ENCODE measurements at regions not wholly inside any gene's neighbourhood (a gene's known extent, or its start where the extent isn't known, plus 50 kb on each side); places are given as distances from the start of the nearest gene placed in this dataset.
A peak's percentile ranks its signal among the peaks of the same experiment; 100 is the strongest.
"Not testable (repeated sequence)": the region's sequence is repeated elsewhere in the genome, so short reads cannot be mapped to it uniquely, and the experiment has no call there.

GRCh38 chr4:42288876-42289275 lies 108.4 kb upstream of the SHISA3 start:
- DNase-seq = not testable (repeated sequence)

- not testable (repeated sequence) for DNase-seq
These were observed 105.1 kb upstream of the SHISA3 start for GRCh38 chr4:42292192-42292591.

DNA sequence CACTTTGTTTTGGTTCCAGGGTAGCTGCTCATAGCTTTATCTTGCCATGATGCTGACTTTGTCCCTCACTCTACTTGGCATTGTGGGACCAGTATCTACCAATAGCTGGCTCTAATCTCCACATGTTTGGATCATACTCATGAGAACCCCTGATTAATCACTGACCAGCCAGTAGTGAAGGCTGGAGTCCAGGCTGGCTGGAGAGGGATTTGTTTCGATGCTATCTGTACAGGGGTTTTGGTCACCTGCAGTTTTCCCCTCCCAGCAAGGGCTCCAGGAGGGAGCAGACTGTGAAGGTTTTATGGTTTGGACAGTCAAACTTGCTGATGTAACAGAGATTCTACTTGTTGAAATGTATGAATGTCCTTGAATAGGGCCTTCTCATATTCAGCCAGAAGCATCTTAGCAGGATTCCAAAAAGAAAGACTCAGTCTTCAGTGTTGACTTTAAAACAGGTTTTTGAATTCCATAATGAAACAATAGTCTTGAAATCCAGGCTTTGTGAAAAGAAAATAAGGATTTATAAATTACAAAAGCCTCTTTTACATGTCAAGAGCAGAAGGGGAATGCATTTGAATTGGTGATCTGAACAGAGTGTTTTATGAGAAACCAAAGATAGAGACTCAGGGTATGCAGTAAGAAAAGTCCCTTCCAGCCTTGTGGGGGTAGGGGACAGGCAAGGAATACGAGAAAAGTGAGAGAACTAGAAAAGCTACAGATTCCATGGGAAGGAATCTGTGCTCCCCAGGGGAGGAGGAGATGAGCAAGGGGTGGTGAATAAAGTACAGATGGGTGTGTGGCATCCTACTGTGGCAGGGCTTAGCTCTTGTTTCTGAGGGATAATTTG lies 103.1 kb upstream of the SHISA3 start:
- no peak for DNase-seq

DNA sequence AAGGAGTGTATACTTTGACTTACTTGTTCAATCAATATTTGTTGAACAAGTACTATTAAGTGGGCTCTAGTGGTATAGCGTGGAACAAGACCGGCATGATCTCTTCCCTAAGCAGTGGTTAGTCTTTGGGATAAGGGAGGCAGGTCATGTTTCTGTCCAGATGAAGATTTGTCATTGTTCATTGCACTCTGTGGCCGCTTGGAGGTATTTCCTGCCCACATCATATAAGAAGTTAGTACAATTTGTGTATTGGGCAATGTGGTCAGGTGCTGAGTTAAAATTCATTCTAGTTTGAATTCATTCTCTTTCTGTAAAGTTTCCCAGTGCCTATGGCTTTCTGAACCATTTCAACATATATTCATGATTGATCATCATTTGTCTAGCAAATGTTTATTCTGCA lies 101.1 kb upstream of the SHISA3 start:
- no peak for DNase-seq

- DNase-seq = peak; percentile 82
These were observed 94.9 kb upstream of the SHISA3 start for GRCh38 chr4:42302348-42302747.

DNA sequence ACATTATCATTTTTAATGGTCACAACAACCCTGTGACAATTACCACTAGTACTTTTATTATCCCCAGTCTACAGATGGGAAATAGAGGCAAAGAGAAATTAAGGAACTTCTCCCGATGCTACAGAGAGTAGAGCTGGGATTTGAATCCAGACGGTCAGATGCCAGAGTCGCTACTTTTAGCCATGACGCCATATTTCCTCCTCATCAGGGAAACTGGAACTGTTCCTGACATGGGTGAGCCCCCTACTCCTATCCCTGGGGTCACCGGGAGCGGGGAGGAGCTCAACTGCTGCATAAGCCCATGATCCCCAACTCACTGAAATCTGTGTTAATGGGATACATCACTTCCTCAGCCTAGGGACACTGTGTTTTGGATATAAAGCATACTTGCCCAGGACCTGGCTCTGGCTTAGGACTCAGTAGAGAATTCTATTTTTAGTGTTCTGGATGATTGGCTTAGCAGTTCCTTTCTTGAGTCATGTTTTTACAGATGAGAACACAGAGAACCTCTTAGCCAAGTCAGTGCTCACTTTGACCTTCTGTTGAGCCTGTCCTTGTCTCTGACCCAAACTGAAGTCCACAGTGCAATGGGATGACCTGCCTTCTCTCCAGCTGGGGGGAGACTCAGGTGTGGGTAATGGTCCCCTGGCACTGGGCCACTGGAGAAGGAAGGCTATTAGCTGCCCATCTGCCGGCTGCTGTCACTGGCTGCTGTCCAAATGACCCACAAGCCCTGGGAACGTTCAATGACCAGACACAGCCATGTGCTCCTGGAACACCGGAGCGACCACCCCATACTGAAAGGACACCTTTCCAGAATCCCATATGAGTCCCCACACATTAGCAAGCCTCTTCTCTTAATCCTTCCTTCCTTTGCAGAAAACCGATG lies 90.8 kb upstream of the SHISA3 start:
- DNase-seq = no peak

- DNase-seq = no peak
These were observed 89.0 kb upstream of the SHISA3 start for GRCh38 chr4:42308247-42308646.

- no peak for DNase-seq
These were observed 87.7 kb upstream of the SHISA3 start for GRCh38 chr4:42309361-42310260.

- no peak for DNase-seq
These were observed 86.9 kb upstream of the SHISA3 start for GRCh38 chr4:42310358-42310757.

- no peak for DNase-seq
These were observed 86.5 kb upstream of the SHISA3 start for GRCh38 chr4:42310806-42311205.

- DNase-seq = no peak
These were observed 85.7 kb upstream of the SHISA3 start for GRCh38 chr4:42311591-42311990.

GRCh38 chr4:42313420-42313819 lies 83.9 kb upstream of the SHISA3 start:
- DNase-seq = not testable (repeated sequence)

GRCh38 chr4:42313872-42314271 lies 83.4 kb upstream of the SHISA3 start:
- DNase-seq = no peak

- no peak for DNase-seq
These were observed 82.1 kb upstream of the SHISA3 start for GRCh38 chr4:42315231-42315630.

DNA sequence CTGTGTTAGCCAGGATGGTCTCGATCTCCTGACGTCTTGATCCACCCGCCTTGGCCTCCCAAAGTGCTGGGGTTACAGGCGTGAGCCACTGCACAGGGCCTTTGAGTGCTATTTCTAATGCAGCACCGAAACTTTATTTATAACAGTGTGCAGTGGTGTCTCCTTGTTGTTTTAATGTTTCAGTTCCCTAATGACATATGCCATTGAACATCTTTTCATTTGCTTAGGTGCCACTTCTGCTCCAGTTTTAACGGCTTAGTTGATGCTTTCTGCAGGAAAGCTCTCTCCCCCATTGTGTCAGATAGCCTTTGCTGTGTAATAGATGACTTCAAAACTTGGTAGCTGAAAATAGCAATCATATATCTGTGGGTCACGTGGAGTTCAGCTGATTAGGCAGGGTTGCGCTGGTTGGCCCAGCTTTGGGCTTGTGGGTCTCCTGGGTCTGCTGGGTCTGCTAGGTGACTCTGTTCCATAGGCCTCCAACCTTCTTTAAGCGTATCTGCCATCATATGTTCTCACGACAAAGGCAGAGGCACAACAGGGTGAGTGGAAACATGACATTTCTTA lies 76.4 kb upstream of the SHISA3 start:
- no peak for DNase-seq

DNA sequence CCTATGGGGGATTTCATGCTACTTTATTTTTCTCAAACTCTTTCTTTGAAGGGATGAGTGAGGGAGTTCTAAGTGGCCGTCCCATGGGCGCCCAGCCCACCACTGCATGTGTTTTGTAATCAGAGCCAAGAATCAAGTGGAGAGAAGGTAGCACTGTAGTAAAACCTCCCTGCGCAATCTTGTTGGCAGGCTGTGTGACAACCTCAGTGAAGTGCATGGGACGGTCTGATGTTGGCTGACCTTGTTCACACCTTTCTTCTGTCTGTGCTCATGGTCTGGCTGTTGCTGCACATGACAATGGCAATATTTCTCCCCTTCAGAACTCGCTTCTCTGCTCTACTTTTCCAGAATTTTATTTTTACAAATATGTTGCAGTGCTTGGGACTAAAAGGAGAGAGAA lies 71.2 kb upstream of the SHISA3 start:
- no peak for DNase-seq

DNA sequence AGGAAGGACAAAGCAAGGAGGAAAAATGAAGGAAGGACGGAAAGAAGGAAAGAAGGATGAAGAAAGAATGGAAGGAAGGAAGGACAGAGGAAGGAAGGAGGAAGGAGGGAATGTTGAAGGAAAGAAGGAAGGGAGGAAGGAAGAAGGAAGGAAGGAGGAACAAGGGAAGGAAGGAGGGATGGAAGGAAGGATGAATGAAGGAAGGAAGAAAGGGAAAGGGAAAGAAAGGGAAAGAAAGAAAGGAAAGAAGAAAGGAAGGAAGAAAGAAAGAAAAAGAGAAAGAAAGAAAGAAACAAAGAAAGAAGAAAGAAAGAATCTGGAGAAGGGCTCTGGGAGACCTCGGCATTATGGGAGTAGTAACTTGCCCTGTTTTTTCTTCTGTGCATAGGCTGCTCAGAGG lies 70.8 kb upstream of the SHISA3 start:
- no peak for DNase-seq

DNA sequence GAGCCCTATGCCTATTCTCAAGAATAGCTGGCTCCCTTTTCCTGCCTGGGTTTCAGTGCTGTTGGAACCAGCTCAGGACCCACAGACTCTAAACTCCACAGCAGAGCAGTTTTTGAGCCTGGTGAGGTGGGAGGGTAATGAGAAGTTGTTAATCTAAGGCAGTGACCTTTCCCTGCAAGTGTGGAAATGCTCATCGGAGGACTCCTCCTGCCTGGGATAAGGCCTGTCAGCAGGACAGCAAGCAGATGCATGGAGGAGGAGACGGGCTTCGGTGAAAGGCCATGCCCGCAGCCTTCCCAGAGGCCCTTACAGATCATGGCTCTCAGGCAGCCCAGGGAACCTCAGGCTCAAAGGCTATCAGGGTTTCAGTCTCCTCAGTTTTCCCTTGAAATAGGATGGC lies 70.0 kb upstream of the SHISA3 start:
- DNase-seq = no peak

DNA sequence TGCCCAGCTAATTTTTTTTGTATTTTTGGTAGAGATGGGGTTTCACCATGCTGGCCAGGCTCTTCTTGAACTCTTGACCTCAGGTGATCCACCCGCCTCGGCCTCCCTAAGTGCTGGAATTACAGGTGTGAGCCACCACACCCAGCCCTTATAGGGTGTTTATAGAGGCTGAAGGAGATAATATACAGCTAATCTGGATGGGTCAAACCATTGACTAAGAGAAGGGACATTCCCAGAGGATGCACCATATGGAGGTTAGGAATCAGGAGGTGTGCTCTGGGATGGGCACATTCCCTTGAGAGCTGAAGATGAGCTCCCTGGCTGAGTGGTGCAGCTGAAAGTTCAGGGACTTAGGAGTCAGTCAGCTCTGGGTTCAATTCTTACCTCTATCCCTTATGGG lies 68.3 kb upstream of the SHISA3 start:
- DNase-seq = no peak

DNA sequence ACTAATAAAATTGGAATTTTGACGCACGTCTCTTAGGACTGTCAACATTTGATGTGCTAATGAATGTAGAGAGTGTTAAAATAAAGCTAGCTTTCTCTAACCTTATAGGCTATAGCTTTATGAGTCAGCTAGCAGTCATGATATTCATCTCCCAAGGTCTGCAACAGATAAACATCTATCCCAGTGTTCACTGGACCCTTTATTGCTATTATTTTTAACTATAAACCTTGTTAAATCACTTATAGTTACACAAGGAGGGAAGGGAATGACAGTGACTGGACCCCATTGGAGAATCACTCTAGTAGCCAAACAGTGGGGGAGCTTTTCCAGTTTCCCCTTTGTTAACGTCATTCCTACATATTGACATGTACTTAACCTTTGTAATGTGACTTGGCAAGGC lies 67.9 kb upstream of the SHISA3 start:
- DNase-seq = no peak

DNA sequence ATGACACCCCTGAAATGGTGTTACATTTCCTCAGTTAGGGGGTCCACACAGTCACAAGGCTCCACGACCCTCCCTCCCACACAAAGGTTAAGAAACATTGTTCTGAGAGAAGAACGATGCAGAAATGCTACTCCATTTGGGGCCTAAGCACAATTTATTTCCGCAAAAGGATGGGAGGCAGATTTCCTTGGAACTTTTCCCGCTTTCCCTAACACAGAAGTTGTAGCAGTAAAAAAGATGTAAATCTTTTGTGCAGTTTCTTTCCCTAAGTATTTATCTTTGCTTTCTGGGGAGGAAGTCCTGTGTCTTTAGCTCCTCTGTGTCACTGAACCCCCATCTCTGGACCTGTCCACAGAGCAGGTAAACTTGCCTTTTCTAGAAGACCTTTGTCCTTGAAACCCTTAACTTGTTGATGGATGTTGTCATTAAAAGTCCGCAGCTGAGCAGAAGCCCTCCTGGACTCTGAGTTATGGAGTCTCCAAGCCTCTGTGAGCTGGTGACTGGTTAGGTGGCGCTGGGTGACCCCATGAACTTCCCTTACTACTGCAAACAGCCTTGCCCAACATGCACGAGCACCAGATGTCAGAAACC lies 67.2 kb upstream of the SHISA3 start:
- DNase-seq = no peak

GRCh38 chr4:42331040-42331439 lies 66.2 kb upstream of the SHISA3 start:
- DNase-seq = no peak

Measured in DMS53 (cell line).